ENCODE measurements at regions not wholly inside any gene's neighbourhood (a gene's known extent, or its start where the extent isn't known, plus 50 kb on each side); places are given as distances from the start of the nearest gene placed in this dataset.

- Histone ChIP-seq H3K4me2 (ENCODE audit: low read length) (no peak overlapping the region), H2AK5ac (ENCODE audit: low read length) (no peak overlapping the region), H3K14ac (ENCODE audit: low read length) (no peak overlapping the region), H3K4me1 (ENCODE audit: control insufficient read depth in 1 of 2, insufficient read depth in 2 of 2, low read length in 2 of 2) (no peaks in the 10 kb centered on the region), H3K27me3 (ENCODE audit: insufficient read depth, low read length) (no peaks in the 10 kb centered on the region), H3K9me3 (ENCODE audit: insufficient read depth, low read depth, low read length) (no peaks in the 10 kb centered on the region), H4K8ac (ENCODE audit: low read depth, low read length) (no peak overlapping the region), H3K9ac (ENCODE audit: low read length) (no peak overlapping the region), H2BK5ac (ENCODE audit: low read depth, low read length, poor library complexity) (no peak overlapping the region), H3K4me3 (ENCODE audit: low read depth, low read length) (no peak overlapping the region), H3K79me1 (ENCODE audit: low read length) (no peaks in the 10 kb centered on the region), H4K12ac (ENCODE audit: low read depth, low read length) (no peak overlapping the region), H3K27ac (ENCODE audit: low read depth, low read length) (no peak overlapping the region), H3K23ac (ENCODE audit: low read length) (no peak overlapping the region), H3K18ac (ENCODE audit: low read length) (no peak overlapping the region), H3K36me3 (ENCODE audit: control insufficient read depth in 1 of 2, insufficient read depth in 2 of 2, low read length in 2 of 2) (no peaks in the 10 kb centered on the region), H4K91ac (ENCODE audit: low read depth, low read length) (no peak overlapping the region), H3K79me2 (ENCODE audit: control insufficient read depth, insufficient read depth, low read length, poor library complexity) (no peaks in the 10 kb centered on the region), H2BK120ac (ENCODE audit: insufficient read depth, low read length, poor library complexity) (no peak overlapping the region), H2AFZ (ENCODE audit: insufficient read depth, low read length, poor library complexity) (no peak overlapping the region), H3K4ac (ENCODE audit: low read depth, low read length) (no peak overlapping the region), H2BK12ac (ENCODE audit: low read length) (no peak overlapping the region)
- no CpG with 5 or more reads among the region's 2 CpGs for WGBS (ENCODE audit: extremely low coverage, insufficient coverage, insufficient read length)
- DNase-seq: no peak
These were observed 305.5 kb upstream of the PRMT6 start for GRCh38 chr1:106751002-106751401.

GRCh38 chr1:106753066-106753465 lies 303.4 kb upstream of the PRMT6 start:
- H3K27me3 ChIP-seq (ENCODE audit: insufficient read depth, low read length): no peaks in the 10 kb centered on the region
- H2AK5ac ChIP-seq (ENCODE audit: low read length): no peak overlapping the region
- no peak overlapping the region for H3K14ac ChIP-seq (ENCODE audit: low read length)
- H3K79me1 ChIP-seq (ENCODE audit: low read length): no peaks in the 10 kb centered on the region
- H2AFZ ChIP-seq (ENCODE audit: insufficient read depth, low read length, poor library complexity): no peak overlapping the region
- no peak overlapping the region for H4K8ac ChIP-seq (ENCODE audit: low read depth, low read length)
- H3K4me2 ChIP-seq (ENCODE audit: low read length): no peak overlapping the region
- no peak overlapping the region for H3K4me3 ChIP-seq (ENCODE audit: low read depth, low read length)
- H2BK12ac ChIP-seq (ENCODE audit: low read length): no peak overlapping the region
- H3K36me3 ChIP-seq (ENCODE audit: control insufficient read depth in 1 of 2, insufficient read depth in 2 of 2, low read length in 2 of 2): no peaks in the 10 kb centered on the region
- no peak overlapping the region for H4K91ac ChIP-seq (ENCODE audit: low read depth, low read length)
- no peak overlapping the region for H4K12ac ChIP-seq (ENCODE audit: low read depth, low read length)
- no peak overlapping the region for H3K27ac ChIP-seq (ENCODE audit: low read depth, low read length)
- no CpG with 5 or more reads among the region's 1 CpG for WGBS (ENCODE audit: extremely low coverage, insufficient coverage, insufficient read length)
- H3K9ac ChIP-seq (ENCODE audit: low read length): no peak overlapping the region
- no peaks in the 10 kb centered on the region for H3K9me3 ChIP-seq (ENCODE audit: insufficient read depth, low read depth, low read length)
- H3K79me2 ChIP-seq (ENCODE audit: control insufficient read depth, insufficient read depth, low read length, poor library complexity): no peaks in the 10 kb centered on the region
- H3K18ac ChIP-seq (ENCODE audit: low read length): no peak overlapping the region
- no peaks in the 10 kb centered on the region for H3K4me1 ChIP-seq (ENCODE audit: control insufficient read depth in 1 of 2, insufficient read depth in 2 of 2, low read length in 2 of 2)
- H2BK120ac ChIP-seq (ENCODE audit: insufficient read depth, low read length, poor library complexity): no peak overlapping the region
- H3K23ac ChIP-seq (ENCODE audit: low read length): no peak overlapping the region
- H2BK5ac ChIP-seq (ENCODE audit: low read depth, low read length, poor library complexity): no peak overlapping the region
- no peak overlapping the region for H3K4ac ChIP-seq (ENCODE audit: low read depth, low read length)
- no peak for DNase-seq

GRCh38 chr1:106754957-106755356 lies 301.5 kb upstream of the PRMT6 start:
- Histone ChIP-seq H2BK120ac (ENCODE audit: insufficient read depth, low read length, poor library complexity) (no peak overlapping the region), H3K9me3 (ENCODE audit: insufficient read depth, low read depth, low read length) (no peaks in the 10 kb centered on the region), H2BK5ac (ENCODE audit: low read depth, low read length, poor library complexity) (no peak overlapping the region), H3K14ac (ENCODE audit: low read length) (no peak overlapping the region), H4K12ac (ENCODE audit: low read depth, low read length) (no peak overlapping the region), H3K23ac (ENCODE audit: low read length) (no peak overlapping the region), H3K79me1 (ENCODE audit: low read length) (no peaks in the 10 kb centered on the region), H4K91ac (ENCODE audit: low read depth, low read length) (no peak overlapping the region), H3K4ac (ENCODE audit: low read depth, low read length) (no peak overlapping the region), H3K4me2 (ENCODE audit: low read length) (no peak overlapping the region), H2BK12ac (ENCODE audit: low read length) (no peak overlapping the region), H2AK5ac (ENCODE audit: low read length) (no peak overlapping the region), H3K4me1 (ENCODE audit: control insufficient read depth in 1 of 2, insufficient read depth in 2 of 2, low read length in 2 of 2) (no peaks in the 10 kb centered on the region), H3K9ac (ENCODE audit: low read length) (no peak overlapping the region), H4K8ac (ENCODE audit: low read depth, low read length) (no peak overlapping the region), H3K27ac (ENCODE audit: low read depth, low read length) (no peak overlapping the region), H3K79me2 (ENCODE audit: control insufficient read depth, insufficient read depth, low read length, poor library complexity) (no peaks in the 10 kb centered on the region), H3K4me3 (ENCODE audit: low read depth, low read length) (no peak overlapping the region), H3K18ac (ENCODE audit: low read length) (no peak overlapping the region), H3K27me3 (ENCODE audit: insufficient read depth, low read length) (no peaks in the 10 kb centered on the region), H3K36me3 (ENCODE audit: control insufficient read depth in 1 of 2, insufficient read depth in 2 of 2, low read length in 2 of 2) (no peaks in the 10 kb centered on the region), H2AFZ (ENCODE audit: insufficient read depth, low read length, poor library complexity) (no peak overlapping the region)
- no peak for DNase-seq
- WGBS (ENCODE audit: extremely low coverage, insufficient coverage, insufficient read length): no CpG with 5 or more reads among the region's 1 CpG

GRCh38 chr1:106755682-106756406 lies 300.6 kb upstream of the PRMT6 start:
- Histone ChIP-seq H4K91ac (ENCODE audit: low read depth, low read length) (no peak overlapping the region), H3K4me3 (ENCODE audit: low read depth, low read length) (no peak overlapping the region), H3K9me3 (ENCODE audit: insufficient read depth, low read depth, low read length) (no peaks in the 10 kb centered on the region), H2AFZ (ENCODE audit: insufficient read depth, low read length, poor library complexity) (no peak overlapping the region), H2AK5ac (ENCODE audit: low read length) (no peak overlapping the region), H3K4me1 (ENCODE audit: control insufficient read depth in 1 of 2, insufficient read depth in 2 of 2, low read length in 2 of 2) (no peaks in the 10 kb centered on the region), H3K27me3 (ENCODE audit: insufficient read depth, low read length) (no peaks in the 10 kb centered on the region), H3K4ac (ENCODE audit: low read depth, low read length) (no peak overlapping the region), H3K79me2 (ENCODE audit: control insufficient read depth, insufficient read depth, low read length, poor library complexity) (no peaks in the 10 kb centered on the region), H3K36me3 (ENCODE audit: control insufficient read depth in 1 of 2, insufficient read depth in 2 of 2, low read length in 2 of 2) (no peaks in the 10 kb centered on the region), H3K18ac (ENCODE audit: low read length) (no peak overlapping the region), H4K12ac (ENCODE audit: low read depth, low read length) (no peak overlapping the region), H3K79me1 (ENCODE audit: low read length) (no peaks in the 10 kb centered on the region), H4K8ac (ENCODE audit: low read depth, low read length) (no peak overlapping the region), H3K27ac (ENCODE audit: low read depth, low read length) (no peak overlapping the region), H3K4me2 (ENCODE audit: low read length) (no peak overlapping the region), H3K9ac (ENCODE audit: low read length) (no peak overlapping the region), H2BK120ac (ENCODE audit: insufficient read depth, low read length, poor library complexity) (no peak overlapping the region), H2BK12ac (ENCODE audit: low read length) (no peak overlapping the region), H3K14ac (ENCODE audit: low read length) (no peak overlapping the region), H2BK5ac (ENCODE audit: low read depth, low read length, poor library complexity) (no peak overlapping the region), H3K23ac (ENCODE audit: low read length) (no peak overlapping the region)
- no CpG with 5 or more reads among the region's 1 CpG for WGBS (ENCODE audit: extremely low coverage, insufficient coverage, insufficient read length)
- DNase-seq: no peak

Data from trophoblast cell (in vitro differentiated cells and primary cell).